HCT116 (cell line): ENCODE measurements at regions not wholly inside any gene's neighbourhood (a gene's known extent, or its start where the extent isn't known, plus 50 kb on each side); places are given as distances from the start of the nearest gene placed in this dataset.

Experiments
- ATAC-seq: fragments of 200-7000 bp; cut with Tn5 transposase; 2 replicates; pipeline ENCODE4 v1.9.1; 2020; ENCODE audit warnings: mild to moderate bottlenecking, moderate library complexity
- BruUV-seq: library from RNA; stranded (reverse); fragments of 400-500 nt; replicated peaks from 2 replicates; lab custom pipeline; 2021; lab: Mats Ljungman, UMichigan
- CTCF ChIA-PET: fragments of 300-600 bp; sonication (Branson Sonifier 250); formaldehyde crosslinking; loops from one replicate; lab custom pipeline; 2021; ENCODE audit warnings: antibody characterized with exemption; lab: Charles Lee
- POLR2A ChIA-PET: fragments of 300-600, 350-600 bp; sonication (Branson Sonifier 250); formaldehyde crosslinking; loops from one replicate; lab custom pipeline; 2021; ENCODE audit warnings: antibody characterized with exemption; lab: Charles Lee
- RAD21 ChIA-PET, 2 experiments: fragments of 300-600 bp; sonication (Branson Sonifier 250); formaldehyde crosslinking; loops; one replicate each; lab custom pipeline; 2023; ENCODE audit warnings: low total read pairs in 2 of 2; ENCODE audit not compliant: uncharacterized antibody in 2 of 2, unreplicated experiment in 2 of 2, low non-redundant PET in 1 of 2; lab: Charles Lee
- DNase-seq: peaks from one replicate; pipeline ENCODE4 v3.0.0-alpha.2; 2010; ENCODE audit warnings: low read depth, low spot score
- H2AFZ ChIP-seq: fragments of 200-600 bp; shearing (Covaris generic), sonication (generic); 2 replicates; pipeline ENCODE4 v1.6.1; 2017; ENCODE audit warnings: low read depth, mixed run types, mixed read lengths, antibody characterized with exemption, low read length; ENCODE audit not compliant: poor library complexity, severe bottlenecking
- H3K27ac ChIP-seq: 2 replicates; pipeline ENCODE4 v1.5.1; 2012; ENCODE audit warnings: low read depth, low read length
- H3K27me3 ChIP-seq: fragments of 200-600 bp; sonication (generic); 2 replicates; pipeline ENCODE4 v1.6.1; 2016; ENCODE audit warnings: mixed run types, low read length, mixed read lengths; ENCODE audit not compliant: insufficient read depth
- H3K36me3 ChIP-seq, 2 experiments: fragments of 200-500 bp in 1 of 2; fragments of 200-600 bp in 1 of 2; sonication (Bioruptor generic) in 1 of 2; sonication (generic) in 1 of 2; 2 replicates each; pipeline versions ENCODE4 v1.5.1 to v1.6.1; 2014 to 2016; ENCODE audit warnings: low read length in 2 of 2, inconsistent platforms in 1 of 2, mixed read lengths in 1 of 2, mixed run types in 1 of 2; ENCODE audit not compliant: insufficient read depth in 2 of 2, control insufficient read depth in 1 of 2
- H3K4me1 ChIP-seq, 2 experiments: fragments of 200-600 bp in 1 of 2; sonication (generic) in 1 of 2; 2 replicates each; pipeline versions ENCODE4 v1.5.1 to v1.6.1; 2012 to 2017; ENCODE audit warnings: low read length in 2 of 2, inconsistent platforms in 1 of 2, mild to moderate bottlenecking in 1 of 2, mixed read lengths in 1 of 2, mixed run types in 1 of 2, moderate library complexity in 1 of 2; ENCODE audit not compliant: insufficient read depth in 2 of 2, control insufficient read depth in 1 of 2
- H3K4me2 ChIP-seq: fragments of 200-600 bp; sonication (generic); 2 replicates; pipeline ENCODE4 v1.6.1; 2017; ENCODE audit warnings: mixed run types, low read length, mixed read lengths
- H3K4me3 ChIP-seq, 2 experiments: fragments of 200-600 bp in 1 of 2; sonication (generic) in 1 of 2; replicated peaks in 1 of 2; 2 replicates each; pipeline ENCODE4 v1.5.1; 2011 to 2016; ENCODE audit warnings: low read length in 2 of 2, control low read depth in 1 of 2, low read depth in 1 of 2, mild to moderate bottlenecking in 1 of 2, mixed read lengths in 1 of 2, mixed run types in 1 of 2
- H3K79me2 ChIP-seq: fragments of 200-600 bp; sonication (generic); 2 replicates; pipeline ENCODE4 v1.6.1; 2017; ENCODE audit warnings: mild to moderate bottlenecking, mixed run types, low read length, moderate library complexity, mixed read lengths; ENCODE audit not compliant: insufficient read depth
- H3K9ac ChIP-seq: fragments of 200-600 bp; sonication (generic); 2 replicates; pipeline ENCODE4 v1.6.1; 2016; ENCODE audit warnings: low read length, mixed read lengths
- H3K9me2 ChIP-seq: fragments of 200-600 bp; sonication (generic), shearing (Covaris generic); 2 replicates; pipeline ENCODE4 v1.6.1; 2017; ENCODE audit warnings: mixed run types, mild to moderate bottlenecking, moderate library complexity; ENCODE audit not compliant: insufficient read depth
- H3K9me3 ChIP-seq, 2 experiments: fragments of 200-500 bp in 1 of 2; fragments of 200-600 bp in 1 of 2; sonication (Bioruptor generic) in 1 of 2; sonication (generic) in 1 of 2; 2 replicates each; pipeline ENCODE4 v1.6.1; 2014 to 2017; ENCODE audit warnings: low read length in 2 of 2, mixed read lengths in 2 of 2, inconsistent platforms in 1 of 2, low read depth in 1 of 2, mild to moderate bottlenecking in 1 of 2, mixed run types in 1 of 2, moderate library complexity in 1 of 2; ENCODE audit not compliant: control insufficient read depth in 1 of 2, insufficient read depth in 1 of 2
- H4K20me1 ChIP-seq: fragments of 200-600 bp; sonication (generic), shearing (Covaris generic); 2 replicates; pipeline ENCODE4 v1.6.1; 2017; ENCODE audit warnings: mixed run types, mild to moderate bottlenecking, moderate library complexity; ENCODE audit not compliant: insufficient read depth
- EGR1 ChIP-seq: IDR thresholded peaks from 2 replicates; pipeline ENCODE4 v1.6.1; 2012; ENCODE audit warnings: low read depth
- ELF1 ChIP-seq: IDR thresholded peaks from 2 replicates; pipeline ENCODE4 v1.6.1; 2012; ENCODE audit warnings: low read depth, borderline replicate concordance
- FOSL1 ChIP-seq: IDR thresholded peaks from 2 replicates; pipeline ENCODE4 v1.6.1; 2012; ENCODE audit warnings: low read depth
- RAD21 ChIP-seq: IDR thresholded peaks from 2 replicates; pipeline ENCODE4 v1.6.1; 2012; ENCODE audit warnings: low read depth, mild to moderate bottlenecking
- SIN3A ChIP-seq: IDR thresholded peaks from 2 replicates; pipeline ENCODE4 v1.6.1; 2012; ENCODE audit warnings: low read depth
- SRF ChIP-seq: IDR thresholded peaks from 2 replicates; pipeline ENCODE4 v1.6.1; 2012; ENCODE audit warnings: low read depth
- ZBTB33 ChIP-seq: IDR thresholded peaks from 2 replicates; pipeline ENCODE4 v1.6.1; 2011; ENCODE audit warnings: mild to moderate bottlenecking, low read length, moderate library complexity; ENCODE audit not compliant: insufficient replicate concordance; ENCODE audit errors: extremely low read depth
- intact Hi-C: fragments of 100-400 bp; cut with micrococcal nuclease; formaldehyde crosslinking; loops from 2 replicates; pipeline ENCODE4 v1.10.0; 2022
- TF ChIP-seq, protein P1 (sequence below): IDR thresholded peaks from 2 replicates; pipeline ENCODE4 v1.6.1; 2012; ENCODE audit warnings: low read depth

- TF ChIP-seq SIN3A, result no peak
- no peak for TF ChIP-seq RAD21
- no peak for TF ChIP-seq FOSL1
- TF ChIP-seq EGR1, result no peak
- TF ChIP-seq, protein P1, sequence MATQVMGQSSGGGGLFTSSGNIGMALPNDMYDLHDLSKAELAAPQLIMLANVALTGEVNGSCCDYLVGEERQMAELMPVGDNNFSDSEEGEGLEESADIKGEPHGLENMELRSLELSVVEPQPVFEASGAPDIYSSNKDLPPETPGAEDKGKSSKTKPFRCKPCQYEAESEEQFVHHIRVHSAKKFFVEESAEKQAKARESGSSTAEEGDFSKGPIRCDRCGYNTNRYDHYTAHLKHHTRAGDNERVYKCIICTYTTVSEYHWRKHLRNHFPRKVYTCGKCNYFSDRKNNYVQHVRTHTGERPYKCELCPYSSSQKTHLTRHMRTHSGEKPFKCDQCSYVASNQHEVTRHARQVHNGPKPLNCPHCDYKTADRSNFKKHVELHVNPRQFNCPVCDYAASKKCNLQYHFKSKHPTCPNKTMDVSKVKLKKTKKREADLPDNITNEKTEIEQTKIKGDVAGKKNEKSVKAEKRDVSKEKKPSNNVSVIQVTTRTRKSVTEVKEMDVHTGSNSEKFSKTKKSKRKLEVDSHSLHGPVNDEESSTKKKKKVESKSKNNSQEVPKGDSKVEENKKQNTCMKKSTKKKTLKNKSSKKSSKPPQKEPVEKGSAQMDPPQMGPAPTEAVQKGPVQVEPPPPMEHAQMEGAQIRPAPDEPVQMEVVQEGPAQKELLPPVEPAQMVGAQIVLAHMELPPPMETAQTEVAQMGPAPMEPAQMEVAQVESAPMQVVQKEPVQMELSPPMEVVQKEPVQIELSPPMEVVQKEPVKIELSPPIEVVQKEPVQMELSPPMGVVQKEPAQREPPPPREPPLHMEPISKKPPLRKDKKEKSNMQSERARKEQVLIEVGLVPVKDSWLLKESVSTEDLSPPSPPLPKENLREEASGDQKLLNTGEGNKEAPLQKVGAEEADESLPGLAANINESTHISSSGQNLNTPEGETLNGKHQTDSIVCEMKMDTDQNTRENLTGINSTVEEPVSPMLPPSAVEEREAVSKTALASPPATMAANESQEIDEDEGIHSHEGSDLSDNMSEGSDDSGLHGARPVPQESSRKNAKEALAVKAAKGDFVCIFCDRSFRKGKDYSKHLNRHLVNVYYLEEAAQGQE, result no peak
- no peak for TF ChIP-seq ZBTB33
- no peak for TF ChIP-seq ELF1
- no peak for TF ChIP-seq SRF
- peaks cover 8 to 17% of the 10 kb centered on the region in 2 experiments; a peak in 2 of 4 replicates for H3K9me3 ChIP-seq
Measured at GRCh38 chr6:92521553-92521952, 897.8 kb downstream of the EPHA7 start.

More at GRCh38 chr6:92521553-92521952, 897.8 kb downstream of the EPHA7 start:
- Histone ChIP-seq H3K4me2 (no peak overlapping the region), H3K9ac (no peak overlapping the region), H3K36me3 (no peaks in the 10 kb centered on the region; a peak in 1 of 4 replicates), H3K4me1 (no peaks in the 10 kb centered on the region), H2AFZ (no peak overlapping the region), H3K4me3 (no peak overlapping the region), H3K27me3 (no peaks in the 10 kb centered on the region), H3K9me2 (no peaks in the 10 kb centered on the region), H3K79me2 (no peaks in the 10 kb centered on the region), H3K27ac (no peak overlapping the region), H4K20me1 (no peaks in the 10 kb centered on the region)
- DNase-seq (no peak), ATAC-seq (no peak)
- intact Hi-C loops, result no loop called here
- no TSS peak for BruUV-seq
- POLR2A ChIA-PET, result no interaction called here
- RAD21 ChIA-PET, result no interaction called here
- CTCF ChIA-PET, result no interaction called here
